H1 (cell line): ENCODE measurements at regions not wholly inside any gene's neighbourhood (a gene's known extent, or its start where the extent isn't known, plus 50 kb on each side); places are given as distances from the start of the nearest gene placed in this dataset.

Source experiments
- CEBPB ChIP-seq: IDR thresholded peaks from 2 replicates; pipeline ENCODE4 v1.6.1; 2012; ENCODE audit warnings: low read depth, low read length
- CREB1 ChIP-seq: IDR thresholded peaks from 2 replicates; pipeline ENCODE4 v1.6.1; 2012; ENCODE audit warnings: inconsistent platforms
- EP300 ChIP-seq, 2 experiments: IDR thresholded peaks; 1 replicate in 1 of 2; 2 replicates in 1 of 2; pipeline ENCODE4 v1.6.1; 2011 to 2012; ENCODE audit warnings: low read depth in 2 of 2, low read length in 2 of 2, mild to moderate bottlenecking in 2 of 2, borderline replicate concordance in 1 of 2, inconsistent platforms in 1 of 2, moderate library complexity in 1 of 2
- HDAC2 ChIP-seq, 2 experiments: fragments of 300-600 bp in 1 of 2; sonication (generic) in 1 of 2; IDR thresholded peaks; 2 replicates each; pipeline ENCODE4 v1.6.1; 2011 to 2012; ENCODE audit warnings: low read depth in 2 of 2, low read length in 2 of 2, mild to moderate bottlenecking in 2 of 2, moderate library complexity in 2 of 2, borderline replicate concordance in 1 of 2, inconsistent platforms in 1 of 2
- HDAC6 ChIP-seq: IDR thresholded peaks from one replicate; pipeline ENCODE4 v1.7.1; 2012; ENCODE audit warnings: low read depth, mild to moderate bottlenecking, inconsistent platforms, low read length, moderate library complexity
- RBBP5 ChIP-seq: IDR thresholded peaks from 2 replicates; pipeline ENCODE4 v1.7.1; 2012; ENCODE audit warnings: low read depth, mild to moderate bottlenecking, inconsistent platforms, low read length, moderate library complexity, borderline replicate concordance
- YY1 ChIP-seq: IDR thresholded peaks from 2 replicates; pipeline ENCODE4 v1.6.1; 2011; ENCODE audit warnings: low read depth, mild to moderate bottlenecking, low read length
- TF ChIP-seq, protein P1 (sequence below), 3 experiments: IDR thresholded peaks; 1 replicate in 2 of 3; 2 replicates in 1 of 3; pipeline versions ENCODE4 v1.5.1 to v1.6.1; 2011; ENCODE audit warnings: low read length in 3 of 3, mild to moderate bottlenecking in 3 of 3, inconsistent platforms in 2 of 3, low read depth in 1 of 3, moderate library complexity in 1 of 3; ENCODE audit not compliant: insufficient read depth in 1 of 3; ENCODE audit errors: control extremely low read depth in 1 of 3
- TF ChIP-seq, protein P2 (sequence below): IDR thresholded peaks from 2 replicates; pipeline ENCODE4 v1.6.1; 2012; ENCODE audit warnings: low read length, inconsistent platforms

GRCh38 chr12:113688313-113688712 is 216.6 kb upstream of the LHX5 start:
- TF ChIP-seq CEBPB (no peak), EP300 (IDR thresholded peaks at IDR 0.05; ENCODE audit: borderline replicate concordance in 1 of 2, low read depth in 2 of 2, low read length in 2 of 2) (no peak), RBBP5 (no peak), CREB1 (no peak), HDAC2 (IDR thresholded peaks at IDR 0.05; ENCODE audit: borderline replicate concordance in 1 of 2, low read depth in 2 of 2, low read length in 2 of 2) (no peak), YY1 (no peak), HDAC6 (no peak)
- TF ChIP-seq, protein P1, sequence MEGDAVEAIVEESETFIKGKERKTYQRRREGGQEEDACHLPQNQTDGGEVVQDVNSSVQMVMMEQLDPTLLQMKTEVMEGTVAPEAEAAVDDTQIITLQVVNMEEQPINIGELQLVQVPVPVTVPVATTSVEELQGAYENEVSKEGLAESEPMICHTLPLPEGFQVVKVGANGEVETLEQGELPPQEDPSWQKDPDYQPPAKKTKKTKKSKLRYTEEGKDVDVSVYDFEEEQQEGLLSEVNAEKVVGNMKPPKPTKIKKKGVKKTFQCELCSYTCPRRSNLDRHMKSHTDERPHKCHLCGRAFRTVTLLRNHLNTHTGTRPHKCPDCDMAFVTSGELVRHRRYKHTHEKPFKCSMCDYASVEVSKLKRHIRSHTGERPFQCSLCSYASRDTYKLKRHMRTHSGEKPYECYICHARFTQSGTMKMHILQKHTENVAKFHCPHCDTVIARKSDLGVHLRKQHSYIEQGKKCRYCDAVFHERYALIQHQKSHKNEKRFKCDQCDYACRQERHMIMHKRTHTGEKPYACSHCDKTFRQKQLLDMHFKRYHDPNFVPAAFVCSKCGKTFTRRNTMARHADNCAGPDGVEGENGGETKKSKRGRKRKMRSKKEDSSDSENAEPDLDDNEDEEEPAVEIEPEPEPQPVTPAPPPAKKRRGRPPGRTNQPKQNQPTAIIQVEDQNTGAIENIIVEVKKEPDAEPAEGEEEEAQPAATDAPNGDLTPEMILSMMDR (IDR thresholded peaks at IDR 0.05; ENCODE audit: control extremely low read depth in 1 of 3, insufficient read depth in 1 of 3, low read depth in 1 of 3, low read length in 3 of 3): no peak
- TF ChIP-seq, protein P2, sequence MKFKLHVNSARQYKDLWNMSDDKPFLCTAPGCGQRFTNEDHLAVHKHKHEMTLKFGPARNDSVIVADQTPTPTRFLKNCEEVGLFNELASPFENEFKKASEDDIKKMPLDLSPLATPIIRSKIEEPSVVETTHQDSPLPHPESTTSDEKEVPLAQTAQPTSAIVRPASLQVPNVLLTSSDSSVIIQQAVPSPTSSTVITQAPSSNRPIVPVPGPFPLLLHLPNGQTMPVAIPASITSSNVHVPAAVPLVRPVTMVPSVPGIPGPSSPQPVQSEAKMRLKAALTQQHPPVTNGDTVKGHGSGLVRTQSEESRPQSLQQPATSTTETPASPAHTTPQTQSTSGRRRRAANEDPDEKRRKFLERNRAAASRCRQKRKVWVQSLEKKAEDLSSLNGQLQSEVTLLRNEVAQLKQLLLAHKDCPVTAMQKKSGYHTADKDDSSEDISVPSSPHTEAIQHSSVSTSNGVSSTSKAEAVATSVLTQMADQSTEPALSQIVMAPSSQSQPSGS: no peak
